ENCODE measurements at regions not wholly inside any gene's neighbourhood (a gene's known extent, or its start where the extent isn't known, plus 50 kb on each side); places are given as distances from the start of the nearest gene placed in this dataset.

GRCh38 chr9:20138841-20139240 lies 350.0 kb upstream of the SLC24A2 start:
- Histone ChIP-seq H3K36me3 (ENCODE audit: insufficient read depth, low read length) (no peaks in the 10 kb centered on the region), H3K9me3 (ENCODE audit: low read length) (no peaks in the 10 kb centered on the region), H3K27ac (ENCODE audit: low read depth, low read length, poor library complexity, severe bottlenecking) (no peak overlapping the region), H3K4me3 (ENCODE audit: low read depth, low read length, poor library complexity, severe bottlenecking) (no peak overlapping the region), H3K4me1 (ENCODE audit: insufficient read depth, low read length, severe bottlenecking) (no peaks in the 10 kb centered on the region), H4K20me1 (ENCODE audit: insufficient read depth, low read length) (no peaks in the 10 kb centered on the region), H3K4me2 (ENCODE audit: low read length) (no peak overlapping the region), H3K9me2 (ENCODE audit: low read depth, low read length) (no peaks in the 10 kb centered on the region), H3K79me2 (ENCODE audit: insufficient read depth, low read length) (no peaks in the 10 kb centered on the region), H3K27me3 (ENCODE audit: insufficient read depth, low read length) (no peaks in the 10 kb centered on the region), H2AFZ (ENCODE audit: low read length) (no peak overlapping the region), H3K9ac (ENCODE audit: low read length) (no peak overlapping the region), H3F3A (ENCODE audit: insufficient read depth, low read length) (no peaks in the 10 kb centered on the region)
- TF ChIP-seq CTCF (IDR thresholded peaks at IDR 0.05; ENCODE audit: low read length) (no peak), EZH2 (IDR thresholded peaks at IDR 0.05; ENCODE audit: borderline replicate concordance, low read length) (no peak)

- Histone ChIP-seq H3K27me3 (ENCODE audit: insufficient read depth, low read length) (no peaks in the 10 kb centered on the region), H4K20me1 (ENCODE audit: insufficient read depth, low read length) (no peaks in the 10 kb centered on the region), H3K9me3 (ENCODE audit: low read length) (no peaks in the 10 kb centered on the region), H3K4me3 (ENCODE audit: low read depth, low read length, poor library complexity, severe bottlenecking) (no peak overlapping the region), H3K9ac (ENCODE audit: low read length) (no peak overlapping the region), H3K4me1 (ENCODE audit: insufficient read depth, low read length, severe bottlenecking) (no peaks in the 10 kb centered on the region), H3F3A (ENCODE audit: insufficient read depth, low read length) (no peaks in the 10 kb centered on the region), H3K4me2 (ENCODE audit: low read length) (no peak overlapping the region), H3K27ac (ENCODE audit: low read depth, low read length, poor library complexity, severe bottlenecking) (no peak overlapping the region), H3K79me2 (ENCODE audit: insufficient read depth, low read length) (no peaks in the 10 kb centered on the region), H3K36me3 (ENCODE audit: insufficient read depth, low read length) (no peaks in the 10 kb centered on the region), H2AFZ (ENCODE audit: low read length) (no peak overlapping the region), H3K9me2 (ENCODE audit: low read depth, low read length) (no peaks in the 10 kb centered on the region)
- TF ChIP-seq CTCF (IDR thresholded peaks at IDR 0.05; ENCODE audit: low read length) (no peak), EZH2 (IDR thresholded peaks at IDR 0.05; ENCODE audit: borderline replicate concordance, low read length) (no peak)
Observed at GRCh38 chr9:20138116-20138515, 349.3 kb upstream of the SLC24A2 start.

GRCh38 chr9:20137425-20137824 lies 348.6 kb upstream of the SLC24A2 start:
- Histone ChIP-seq H3K9me3 (ENCODE audit: low read length) (no peaks in the 10 kb centered on the region), H3K4me2 (ENCODE audit: low read length) (no peak overlapping the region), H3K9me2 (ENCODE audit: low read depth, low read length) (no peaks in the 10 kb centered on the region), H3K27ac (ENCODE audit: low read depth, low read length, poor library complexity, severe bottlenecking) (no peak overlapping the region), H3K27me3 (ENCODE audit: insufficient read depth, low read length) (no peaks in the 10 kb centered on the region), H4K20me1 (ENCODE audit: insufficient read depth, low read length) (no peaks in the 10 kb centered on the region), H3K4me1 (ENCODE audit: insufficient read depth, low read length, severe bottlenecking) (no peaks in the 10 kb centered on the region), H3K36me3 (ENCODE audit: insufficient read depth, low read length) (no peaks in the 10 kb centered on the region), H3K4me3 (ENCODE audit: low read depth, low read length, poor library complexity, severe bottlenecking) (no peak overlapping the region), H2AFZ (ENCODE audit: low read length) (no peak overlapping the region), H3F3A (ENCODE audit: insufficient read depth, low read length) (no peaks in the 10 kb centered on the region), H3K9ac (ENCODE audit: low read length) (no peak overlapping the region), H3K79me2 (ENCODE audit: insufficient read depth, low read length) (no peaks in the 10 kb centered on the region)
- TF ChIP-seq CTCF (IDR thresholded peaks at IDR 0.05; ENCODE audit: low read length) (no peak), EZH2 (IDR thresholded peaks at IDR 0.05; ENCODE audit: borderline replicate concordance, low read length) (no peak)
